Common myeloid progenitor, CD34-positive (primary cell): ENCODE measurements at regions not wholly inside any gene's neighbourhood (a gene's known extent, or its start where the extent isn't known, plus 50 kb on each side); places are given as distances from the start of the nearest gene placed in this dataset.

ENCODE experiments used
- CTCF ChIA-PET: fragments of 350-600 bp; sonication (Branson Sonifier 250); formaldehyde crosslinking; loops from one replicate; lab custom pipeline; 2021; ENCODE audit warnings: antibody characterized with exemption; lab: Charles Lee
- POLR2A ChIA-PET: fragments of 350-600 bp; sonication (Branson Sonifier 250); formaldehyde crosslinking; loops from one replicate; lab custom pipeline; 2021; ENCODE audit warnings: antibody characterized with exemption; lab: Charles Lee
- DNase-seq, 3 donors: peaks; one replicate each; pipeline versions ENCODE4 v3.0.0 to v3.0.0-alpha.2; 2013
- H3K27ac ChIP-seq, 2 experiments: 1 replicate in 1 of 2; 2 replicates in 1 of 2; pipeline ENCODE4 v1.7.0; 2013; ENCODE audit warnings: inconsistent platforms in 2 of 2, low read length in 2 of 2, mild to moderate bottlenecking in 2 of 2, low read depth in 1 of 2, moderate library complexity in 1 of 2; ENCODE audit not compliant: severe bottlenecking in 2 of 2, insufficient read depth in 1 of 2, poor library complexity in 1 of 2
- H3K27me3 ChIP-seq, 5 experiments: replicated peaks in 2 of 5; 1 replicate in 3 of 5; 2 replicates in 2 of 5; pipeline versions ENCODE4 v1.6.1 to v1.7.0; 2013; ENCODE audit warnings: low read length in 4 of 5, mild to moderate bottlenecking in 2 of 5, moderate library complexity in 2 of 5, inconsistent platforms in 1 of 5; ENCODE audit not compliant: insufficient read depth in 5 of 5, control insufficient read depth in 4 of 5
- H3K36me3 ChIP-seq, 4 experiments: 1 replicate in 2 of 4; 2 replicates in 2 of 4; pipeline versions ENCODE4 v1.6.1 to v1.7.0; 2013; ENCODE audit warnings: low read length in 3 of 4, control low read depth in 1 of 4, mild to moderate bottlenecking in 1 of 4; ENCODE audit not compliant: control insufficient read depth in 4 of 4, insufficient read depth in 4 of 4
- H3K4me1 ChIP-seq, 4 experiments: 1 replicate in 3 of 4; 2 replicates in 1 of 4; pipeline versions ENCODE4 v1.6.1 to v1.7.1; 2013; ENCODE audit warnings: low read length in 3 of 4, mild to moderate bottlenecking in 3 of 4, control low read depth in 1 of 4, inconsistent platforms in 1 of 4, moderate library complexity in 1 of 4; ENCODE audit not compliant: control insufficient read depth in 4 of 4, insufficient read depth in 4 of 4; ENCODE audit errors: control extremely low read depth in 1 of 4
- H3K4me3 ChIP-seq, 7 experiments: 1 replicate in 4 of 7; 2 replicates in 3 of 7; pipeline versions ENCODE4 v1.5.1 to v1.7.0; 2013; ENCODE audit warnings: mild to moderate bottlenecking in 7 of 7, low read length in 6 of 7, moderate library complexity in 6 of 7, inconsistent platforms in 2 of 7, low read depth in 2 of 7, control low read depth in 1 of 7; ENCODE audit not compliant: insufficient read depth in 4 of 7, control insufficient read depth in 1 of 7; ENCODE audit errors: extremely low read depth in 1 of 7
- H3K9me3 ChIP-seq, 5 experiments: 1 replicate in 4 of 5; 2 replicates in 1 of 5; pipeline versions ENCODE4 v1.6.1 to v1.7.1; 2013; ENCODE audit warnings: low read length in 4 of 5, mild to moderate bottlenecking in 2 of 5, inconsistent platforms in 1 of 5, low read depth in 1 of 5, moderate library complexity in 1 of 5; ENCODE audit not compliant: control insufficient read depth in 4 of 5, insufficient read depth in 2 of 5; ENCODE audit errors: control extremely low read depth in 1 of 5
- WGBS: methylation state at CpG from one replicate; pipeline ENCODE4 v1.1.5; 2013; ENCODE audit not compliant: insufficient coverage; 5-methylcytosine and 5-hydroxymethylcytosine counted together

- H3K4me3 ChIP-seq: no peak overlapping the region
- no peak overlapping the region for H3K27ac ChIP-seq
- peaks cover 0 to 9% (median 3%) of the 10 kb centered on the region in 4 experiments for H3K4me1 ChIP-seq
- ChIA-PET POLR2A (no interaction called here), CTCF (no interaction called here)
- no CpG with 5 or more reads among the region's 1 CpG for WGBS
- H3K27me3 ChIP-seq: no peaks in the 10 kb centered on the region
- no peak for DNase-seq
- no peaks in the 10 kb centered on the region for H3K36me3 ChIP-seq
- H3K9me3 ChIP-seq: peaks cover 0 to 4% (median 0%) of the 10 kb centered on the region in 5 experiments
These were observed 1074.4 kb downstream of the ADGRL2 start for GRCh38 chr1:82875170-82875569.

GRCh38 chr1:82874041-82874440 is 1073.3 kb downstream of the ADGRL2 start:
- CTCF ChIA-PET: no interaction called here
- H3K27me3 ChIP-seq: no peaks in the 10 kb centered on the region
- H3K9me3 ChIP-seq: peaks cover 0 to 4% (median 0%) of the 10 kb centered on the region in 5 experiments
- no peaks in the 10 kb centered on the region for H3K4me1 ChIP-seq
- POLR2A ChIA-PET: interaction anchor here (0.7 kb wide), 1 partner anchor 1720 kb away, joined by 3 read pairs; no protein-coding TSS in a partner anchor
- H3K27ac ChIP-seq: no peak overlapping the region
- no peak overlapping the region for H3K4me3 ChIP-seq
- no peaks in the 10 kb centered on the region for H3K36me3 ChIP-seq
- no peak for DNase-seq

GRCh38 chr1:82870332-82870731 is 1069.6 kb downstream of the ADGRL2 start:
- Histone ChIP-seq H3K9me3 (peaks cover 0 to 4% (median 0%) of the 10 kb centered on the region in 5 experiments), H3K4me1 (no peaks in the 10 kb centered on the region), H3K27ac (no peak overlapping the region), H3K36me3 (no peaks in the 10 kb centered on the region), H3K4me3 (no peak overlapping the region), H3K27me3 (no peaks in the 10 kb centered on the region)
- DNase-seq: no peak
- CTCF ChIA-PET: no interaction called here
- 100% methylated on average over 1 of the region's 2 CpGs for WGBS
- POLR2A ChIA-PET: no interaction called here

- ChIA-PET CTCF (no interaction called here), POLR2A (no interaction called here)
- no peaks in the 10 kb centered on the region for H3K4me1 ChIP-seq
- H3K4me3 ChIP-seq: no peak overlapping the region
- H3K27me3 ChIP-seq: no peaks in the 10 kb centered on the region
- H3K9me3 ChIP-seq: no peaks in the 10 kb centered on the region
- H3K36me3 ChIP-seq: no peaks in the 10 kb centered on the region
- WGBS: 100% methylated on average over 4 of the region's 4 CpGs
- no peak overlapping the region for H3K27ac ChIP-seq
- no peak for DNase-seq
These were observed 1067.0 kb downstream of the ADGRL2 start for GRCh38 chr1:82867781-82868180.

- no peaks in the 10 kb centered on the region for H3K36me3 ChIP-seq
- CTCF ChIA-PET: interaction anchor here (1.2 kb wide), 1 partner anchor 17 kb away, joined by 3 read pairs; no protein-coding TSS in a partner anchor
- no peak for DNase-seq
- H3K27me3 ChIP-seq: no peaks in the 10 kb centered on the region
- no peak overlapping the region for H3K27ac ChIP-seq
- no peaks in the 10 kb centered on the region for H3K4me1 ChIP-seq
- H3K4me3 ChIP-seq: no peak overlapping the region
- POLR2A ChIA-PET: interaction anchor here (0.5 kb wide), 1 partner anchor 605 kb away, joined by 3 read pairs; no protein-coding TSS in a partner anchor
- WGBS: no CpG with 5 or more reads among the region's 2 CpGs
- no peaks in the 10 kb centered on the region for H3K9me3 ChIP-seq
These were observed 1061.0 kb downstream of the ADGRL2 start for GRCh38 chr1:82861749-82862148.

- H3K9me3 ChIP-seq: no peaks in the 10 kb centered on the region
- DNase-seq: no peak
- H3K27ac ChIP-seq: no peak overlapping the region
- POLR2A ChIA-PET: no interaction called here
- no peaks in the 10 kb centered on the region for H3K36me3 ChIP-seq
- CTCF ChIA-PET: no interaction called here
- H3K4me1 ChIP-seq: no peaks in the 10 kb centered on the region
- H3K27me3 ChIP-seq: no peaks in the 10 kb centered on the region
- 89% methylated on average over 4 of the region's 4 CpGs for WGBS
- H3K4me3 ChIP-seq: no peak overlapping the region
These were observed 1057.3 kb downstream of the ADGRL2 start for GRCh38 chr1:82858031-82858430.

GRCh38 chr1:82849460-82849859 is 1048.7 kb downstream of the ADGRL2 start:
- no peak for DNase-seq
- POLR2A ChIA-PET: no interaction called here

More at GRCh38 chr1:82849460-82849859, 1048.7 kb downstream of the ADGRL2 start:
- Histone ChIP-seq H3K4me1 (no peaks in the 10 kb centered on the region), H3K9me3 (no peaks in the 10 kb centered on the region), H3K27ac (no peak overlapping the region), H3K27me3 (no peaks in the 10 kb centered on the region), H3K36me3 (no peaks in the 10 kb centered on the region), H3K4me3 (no peak overlapping the region)
- CTCF ChIA-PET: no interaction called here
- WGBS: 75% methylated on average over 1 of the region's 2 CpGs
